HepG2 (cell line): ENCODE measurements at regions not wholly inside any gene's neighbourhood (a gene's known extent, or its start where the extent isn't known, plus 50 kb on each side); places are given as distances from the start of the nearest gene placed in this dataset.
A peak's percentile ranks its signal among the peaks of the same experiment; 100 is the strongest.

ENCODE experiments used
- BATF2 ChIP-seq: sonication (generic); formaldehyde crosslinking; IDR thresholded peaks from 2 replicates; pipeline ENCODE4 v1.8.0; 2022; ENCODE audit warnings: mild to moderate bottlenecking, missing genetic modification reagents, moderate library complexity
- CAMTA2 ChIP-seq: sonication (generic); formaldehyde crosslinking; IDR thresholded peaks from 2 replicates; pipeline ENCODE4 v1.4.0; 2020; ENCODE audit warnings: mild to moderate bottlenecking, missing genetic modification reagents, borderline replicate concordance
- CC2D1A ChIP-seq: sonication (generic); formaldehyde crosslinking; IDR thresholded peaks from 2 replicates; pipeline ENCODE4 v1.8.1; 2023; ENCODE audit warnings: mild to moderate bottlenecking, missing genetic modification reagents
- DZIP1 ChIP-seq: sonication (generic); formaldehyde crosslinking; IDR thresholded peaks from 2 replicates; pipeline ENCODE4 v1.5.0; 2020; ENCODE audit warnings: mild to moderate bottlenecking, missing genetic modification reagents
- FIP1L1 ChIP-seq: fragments of 200-400 bp; formaldehyde crosslinking; IDR thresholded peaks from 2 replicates; pipeline ENCODE4 v1.6.1; 2018; ENCODE audit warnings: low read depth, mild to moderate bottlenecking, low read length, moderate library complexity, borderline replicate concordance; ENCODE audit not compliant: insufficient read depth
- HNF4G ChIP-seq, 2 experiments: sonication (generic) in 1 of 2; formaldehyde crosslinking in 1 of 2; IDR thresholded peaks; 2 replicates each; pipeline versions ENCODE4 v1.4.0 to v1.6.1; 2011 to 2020; ENCODE audit warnings: borderline replicate concordance in 2 of 2, low read depth in 2 of 2, mild to moderate bottlenecking in 2 of 2, low read length in 1 of 2, missing genetic modification reagents in 1 of 2, moderate library complexity in 1 of 2
- KAT2B ChIP-seq: fragments of 150-350 bp; IDR thresholded peaks from 2 replicates; pipeline ENCODE4 v1.6.1; 2014; ENCODE audit warnings: low read depth, low read length, borderline replicate concordance
- KLF11 ChIP-seq: IDR thresholded peaks from 2 replicates; pipeline ENCODE4 v1.6.1; 2016; ENCODE audit warnings: missing compliant biosample characterization
- MBNL3 ChIP-seq: fragments of 250-450 bp; sonication (Bioruptor Pico); conservative IDR thresholded peaks from 2 replicates; pipeline ENCODE4 v1.8.0; 2022; ENCODE audit warnings: mild to moderate bottlenecking, inconsistent platforms
- RBAK ChIP-seq: sonication (generic); formaldehyde crosslinking; IDR thresholded peaks from 2 replicates; pipeline ENCODE4 v1.5.1; 2020; ENCODE audit warnings: mild to moderate bottlenecking, missing genetic modification reagents
- SRSF4 ChIP-seq: fragments of 200-400 bp; formaldehyde crosslinking; IDR thresholded peaks from one replicate; pipeline ENCODE4 v1.6.1; 2018; ENCODE audit warnings: mild to moderate bottlenecking, low read depth, low read length, moderate library complexity; ENCODE audit not compliant: poor library complexity, severe bottlenecking
- THAP8 ChIP-seq: sonication (generic); formaldehyde crosslinking; IDR thresholded peaks from 2 replicates; pipeline ENCODE4 v1.5.1; 2020; ENCODE audit warnings: missing genetic modification reagents, mild to moderate bottlenecking, borderline replicate concordance
- THYN1 ChIP-seq: sonication (generic); formaldehyde crosslinking; IDR thresholded peaks from 2 replicates; pipeline ENCODE4 v1.8.1; 2023; ENCODE audit warnings: low read depth, mild to moderate bottlenecking, moderate library complexity, missing genetic modification reagents, borderline replicate concordance
- TSC22D2 ChIP-seq: sonication (generic); formaldehyde crosslinking; IDR thresholded peaks from 2 replicates; pipeline ENCODE4 v1.5.1; 2020; ENCODE audit warnings: missing genetic modification reagents, mild to moderate bottlenecking, borderline replicate concordance
- ZBTB46 ChIP-seq: sonication (generic); formaldehyde crosslinking; IDR thresholded peaks from 2 replicates; pipeline ENCODE4 v1.4.0; 2020; ENCODE audit warnings: mild to moderate bottlenecking, missing genetic modification reagents, borderline replicate concordance
- ZBTB7B ChIP-seq: sonication (generic); formaldehyde crosslinking; IDR thresholded peaks from 2 replicates; pipeline ENCODE4 v1.4.0; 2020; ENCODE audit warnings: missing genetic modification reagents
- ZFP37 ChIP-seq: sonication (generic); formaldehyde crosslinking; IDR thresholded peaks from 2 replicates; pipeline ENCODE4 v1.4.0; 2020; ENCODE audit warnings: missing genetic modification reagents, borderline replicate concordance
- ZMAT3 ChIP-seq: sonication (generic); formaldehyde crosslinking; conservative IDR thresholded peaks from 2 replicates; pipeline ENCODE4 v1.7.0; 2021; ENCODE audit warnings: missing genetic modification reagents
- ZNF337 ChIP-seq: sonication (generic); formaldehyde crosslinking; IDR thresholded peaks from 2 replicates; pipeline ENCODE4 v1.5.1; 2020; ENCODE audit warnings: missing genetic modification reagents, low read depth, mild to moderate bottlenecking, borderline replicate concordance
- ZNF431 ChIP-seq: sonication (generic); formaldehyde crosslinking; IDR thresholded peaks from 2 replicates; pipeline ENCODE4 v1.9.0; 2022; ENCODE audit warnings: missing genetic modification reagents, low read depth, mild to moderate bottlenecking, borderline replicate concordance
- ZNF776 ChIP-seq: sonication (generic); formaldehyde crosslinking; IDR thresholded peaks from 2 replicates; pipeline ENCODE4 v1.4.0; 2020; ENCODE audit warnings: mild to moderate bottlenecking, missing genetic modification reagents
- ZNF781 ChIP-seq: sonication (generic); formaldehyde crosslinking; IDR thresholded peaks from 2 replicates; pipeline ENCODE4 v1.5.1; 2020; ENCODE audit warnings: borderline replicate concordance, mild to moderate bottlenecking, missing genetic modification reagents; ENCODE audit errors: not compliant biosample characterization
- ZNF841 ChIP-seq: sonication (generic); formaldehyde crosslinking; IDR thresholded peaks from 2 replicates; pipeline ENCODE4 v1.8.1; 2023; ENCODE audit warnings: missing genetic modification reagents, borderline replicate concordance

GRCh38 chr12:93243689-93244513, 133.8 kb upstream of the NUDT4 start (continued):
- TF ChIP-seq THAP8 (CRISPR knock-in tag) (no peak), ZBTB7B (CRISPR knock-in tag) (peak; percentile 54; the same call in 1 of the 2 replicates), ZMAT3 (no peak), HNF4G (IDR thresholded peaks at IDR 0.05; ENCODE audit: borderline replicate concordance, low read depth, low read length) (0 out of 2 replicates have a peak, but pooled peaks have one; percentile 42), HNF4G (CRISPR knock-in tag; IDR thresholded peaks at IDR 0.05; ENCODE audit: borderline replicate concordance, low read depth) (no peak), THYN1 (no peak), DZIP1 (no peak), CAMTA2 (no peak), ZNF337 (no peak), RBAK (CRISPR knock-in tag) (no peak), MBNL3 (no peak), ZNF776 (CRISPR knock-in tag) (no peak), ZNF431 (CRISPR knock-in tag) (no peak), BATF2 (CRISPR knock-in tag) (no peak), ZFP37 (CRISPR knock-in tag) (no peak), TSC22D2 (CRISPR knock-in tag) (no peak), SRSF4 (no peak), FIP1L1 (no peak), ZNF781 (CRISPR knock-in tag) (no peak), KAT2B (no peak), ZBTB46 (no peak), CC2D1A (CRISPR knock-in tag) (no peak), KLF11 (CRISPR knock-in tag) (peak; percentile 73; the same call in 1 of the 2 replicates), ZNF841 (CRISPR knock-in tag) (no peak)
